H1 (cell line): ENCODE measurements at regions not wholly inside any gene's neighbourhood (a gene's known extent, or its start where the extent isn't known, plus 50 kb on each side); places are given as distances from the start of the nearest gene placed in this dataset.
A peak's percentile ranks its signal among the peaks of the same experiment; 100 is the strongest.

Source experiments
- CTCF ChIA-PET: fragments of 300-600 bp; sonication (Branson Sonifier 250); formaldehyde crosslinking; loops from one replicate; lab custom pipeline; 2021; ENCODE audit not compliant: partially characterized antibody; lab: Charles Lee
- POLR2A ChIA-PET: fragments of 300-600 bp; sonication (Branson Sonifier 250); formaldehyde crosslinking; loops from one replicate; lab custom pipeline; 2021; ENCODE audit warnings: inconsistent platforms; ENCODE audit not compliant: partially characterized antibody; lab: Charles Lee
- DNase-seq, 2 experiments: peaks; one replicate each; pipeline versions ENCODE4 v3.0.0 to v3.0.0-alpha.2; 2010 to 2022; ENCODE audit warnings: low spot score in 2 of 2, low read depth in 1 of 2, mixed read lengths in 1 of 2
- FAIRE-seq: peaks from 2 replicates; lab custom pipeline; 2011; peaks lifted over from hg19 to GRCh38; lab: Jason Lieb, UNC
- H2AFZ ChIP-seq: 2 replicates; pipeline ENCODE4 v1.8.1; 2012; ENCODE audit warnings: low read length, inconsistent platforms
- H2AK5ac ChIP-seq: 2 replicates; pipeline ENCODE4 v1.6.1; 2013; ENCODE audit warnings: low read depth, low read length
- H2BK120ac ChIP-seq: replicated peaks from 2 replicates; pipeline ENCODE3; 2013; ENCODE audit warnings: low read depth, low read length, inconsistent platforms
- H2BK12ac ChIP-seq: 2 replicates; pipeline ENCODE4 v1.6.1; 2013; ENCODE audit warnings: low read depth, low read length
- H2BK15ac ChIP-seq: 2 replicates; pipeline ENCODE4 v1.6.1; 2013; ENCODE audit warnings: low read length
- H2BK20ac ChIP-seq: 2 replicates; pipeline ENCODE4 v1.6.1; 2013; ENCODE audit warnings: low read length
- H2BK5ac ChIP-seq: 2 replicates; pipeline ENCODE4 v1.6.1; 2013; ENCODE audit warnings: low read depth, low read length
- H3K14ac ChIP-seq: 2 replicates; pipeline ENCODE4 v1.6.1; 2013; ENCODE audit warnings: inconsistent platforms; ENCODE audit not compliant: insufficient read length
- H3K18ac ChIP-seq: 2 replicates; pipeline ENCODE4 v1.6.1; 2013; ENCODE audit warnings: low read length; ENCODE audit errors: extremely low read depth
- H3K23ac ChIP-seq: 2 replicates; pipeline ENCODE4 v1.6.1; 2013; ENCODE audit warnings: inconsistent platforms; ENCODE audit not compliant: insufficient read length
- H3K23me2 ChIP-seq: 2 replicates; pipeline ENCODE4 v1.6.1; 2013; ENCODE audit warnings: low read depth, low read length
- H3K27ac ChIP-seq: 2 replicates; pipeline ENCODE4 v1.6.1; 2011; ENCODE audit warnings: low read depth, low read length, inconsistent platforms
- H3K27me3 ChIP-seq, 4 experiments: replicated peaks in 1 of 4; 1 replicate in 1 of 4; 2 replicates in 3 of 4; pipeline versions ENCODE4 v1.6.1 to v1.8.1; 2011 to 2013; ENCODE audit warnings: low read length in 3 of 4, mild to moderate bottlenecking in 3 of 4, inconsistent platforms in 2 of 4, mixed read lengths in 2 of 4, moderate library complexity in 1 of 4; ENCODE audit not compliant: control insufficient read depth in 3 of 4, insufficient read depth in 3 of 4; ENCODE audit errors: extremely low read depth in 1 of 4
- H3K36me3 ChIP-seq, 4 experiments: 2 replicates each; pipeline versions ENCODE4 v1.6.1 to v1.8.1; 2011 to 2013; ENCODE audit warnings: mild to moderate bottlenecking in 4 of 4, low read length in 3 of 4, moderate library complexity in 2 of 4, control low read depth in 1 of 4, inconsistent platforms in 1 of 4; ENCODE audit not compliant: insufficient read depth in 4 of 4, control insufficient read depth in 2 of 4
- H3K4ac ChIP-seq: replicated peaks from 2 replicates; pipeline ENCODE3; 2013; ENCODE audit warnings: low read length, low read depth, mixed read lengths, inconsistent platforms; ENCODE audit not compliant: insufficient read length
- H3K4me1 ChIP-seq, 4 experiments: replicated peaks in 1 of 4; 1 replicate in 1 of 4; 2 replicates in 3 of 4; pipeline versions ENCODE4 v1.6.1 to v1.8.1; 2011 to 2013; ENCODE audit warnings: low read length in 3 of 4, inconsistent platforms in 2 of 4, mixed read lengths in 1 of 4; ENCODE audit not compliant: insufficient read depth in 4 of 4, control insufficient read depth in 3 of 4
- H3K4me2 ChIP-seq, 2 experiments: 2 replicates each; pipeline versions ENCODE4 v1.6.1 to v1.8.1; 2011 to 2013; ENCODE audit warnings: low read depth in 2 of 2, low read length in 2 of 2, control low read depth in 1 of 2, inconsistent platforms in 1 of 2, mild to moderate bottlenecking in 1 of 2; ENCODE audit not compliant: insufficient read depth in 1 of 2
- H3K4me3 ChIP-seq, 4 experiments: fragments of 200-600, 300-600 bp in 1 of 4; sonication (generic), shearing (Covaris generic), sonication (Bioruptor Twin) in 1 of 4; 2 replicates each; pipeline versions ENCODE4 v1.5.1 to v1.8.1; 2011 to 2016; ENCODE audit warnings: low read length in 4 of 4, low read depth in 3 of 4, control low read depth in 2 of 4, inconsistent platforms in 2 of 4, mild to moderate bottlenecking in 2 of 4, mixed read lengths in 1 of 4, moderate library complexity in 1 of 4; ENCODE audit not compliant: insufficient read depth in 2 of 4; ENCODE audit errors: extremely low read depth in 1 of 4
- H3K56ac ChIP-seq: replicated peaks from 2 replicates; pipeline ENCODE3; 2013; ENCODE audit warnings: low read depth, mild to moderate bottlenecking, mixed read lengths, low read length, inconsistent platforms; ENCODE audit not compliant: insufficient read length
- H3K79me1 ChIP-seq: 2 replicates; pipeline ENCODE4 v1.6.1; 2013; ENCODE audit warnings: low read depth, low read length, control low read depth
- H3K79me2 ChIP-seq, 2 experiments: 2 replicates each; pipeline versions ENCODE4 v1.6.1 to v1.8.1; 2012 to 2013; ENCODE audit warnings: low read length in 2 of 2, mild to moderate bottlenecking in 2 of 2, inconsistent platforms in 1 of 2; ENCODE audit not compliant: insufficient read depth in 2 of 2, control insufficient read depth in 1 of 2
- H3K9ac ChIP-seq, 4 experiments: replicated peaks in 1 of 4; 1 replicate in 1 of 4; 2 replicates in 3 of 4; pipeline versions ENCODE4 v1.6.1 to v1.8.1; 2011 to 2013; ENCODE audit warnings: low read depth in 3 of 4, low read length in 3 of 4, control low read depth in 2 of 4, mild to moderate bottlenecking in 2 of 4, moderate library complexity in 2 of 4, inconsistent platforms in 1 of 4; ENCODE audit errors: extremely low read depth in 1 of 4
- H3K9me3 ChIP-seq, 2 experiments: 2 replicates each; pipeline versions ENCODE4 v1.6.1 to v1.8.1; 2012 to 2013; ENCODE audit warnings: mild to moderate bottlenecking in 2 of 2, moderate library complexity in 2 of 2, control low read depth in 1 of 2, inconsistent platforms in 1 of 2, low read depth in 1 of 2, low read length in 1 of 2, mixed read lengths in 1 of 2; ENCODE audit not compliant: insufficient read depth in 2 of 2
- H4K20me1 ChIP-seq, 2 experiments: replicated peaks in 1 of 2; 2 replicates each; pipeline versions ENCODE3 to v1.8.1; 2011 to 2013; ENCODE audit warnings: inconsistent platforms in 2 of 2, low read length in 2 of 2, mild to moderate bottlenecking in 1 of 2; ENCODE audit not compliant: insufficient read depth in 2 of 2, control insufficient read depth in 1 of 2
- H4K5ac ChIP-seq: 2 replicates; pipeline ENCODE4 v1.6.1; 2013; ENCODE audit warnings: low read length, low read depth, mixed read lengths, inconsistent platforms; ENCODE audit not compliant: insufficient read length
- H4K8ac ChIP-seq: 2 replicates; pipeline ENCODE4 v1.8.0; 2013; ENCODE audit warnings: mild to moderate bottlenecking, moderate library complexity, low read length, inconsistent platforms; ENCODE audit not compliant: insufficient read depth; ENCODE audit errors: extremely low read depth
- H4K91ac ChIP-seq: replicated peaks from 2 replicates; pipeline ENCODE3; 2013; ENCODE audit warnings: low read length, mixed read lengths, inconsistent platforms; ENCODE audit not compliant: insufficient read length
- EGR1 ChIP-seq: IDR thresholded peaks from 2 replicates; pipeline ENCODE4 v1.6.1; 2011; ENCODE audit warnings: low read depth, low read length, borderline replicate concordance
- GTF2F1 ChIP-seq: IDR thresholded peaks from 2 replicates; pipeline ENCODE4 v1.6.1; 2012; ENCODE audit warnings: low read depth, low read length, improper control_type of control experiment, borderline replicate concordance
- KDM1A ChIP-seq: fragments of 200-600, 300-600 bp; sonication (generic); IDR thresholded peaks from 2 replicates; pipeline ENCODE4 v1.7.1; 2016; ENCODE audit warnings: mild to moderate bottlenecking, low read length, borderline replicate concordance
- KDM4A ChIP-seq: IDR thresholded peaks from one replicate; pipeline ENCODE4 v1.7.1; 2012; ENCODE audit warnings: low read depth, mild to moderate bottlenecking, moderate library complexity, low read length, inconsistent platforms; ENCODE audit not compliant: severe bottlenecking
- NANOG ChIP-seq: IDR thresholded peaks from 2 replicates; pipeline ENCODE4 v1.6.1; 2011; ENCODE audit warnings: low read length, low read depth, mild to moderate bottlenecking, inconsistent platforms; ENCODE audit not compliant: insufficient read depth, poor library complexity, severe bottlenecking
- PHF8 ChIP-seq: fragments of 200-600 bp; sonication (generic); conservative IDR thresholded peaks from 2 replicates; pipeline ENCODE4 v1.7.1; 2012; ENCODE audit warnings: low read depth, mild to moderate bottlenecking, inconsistent platforms, low read length, moderate library complexity
- POLR2AphosphoS5 ChIP-seq: IDR thresholded peaks from 2 replicates; pipeline ENCODE4 v1.6.1; 2011; ENCODE audit warnings: low read depth, low read length
- RBBP5 ChIP-seq: IDR thresholded peaks from 2 replicates; pipeline ENCODE4 v1.7.1; 2012; ENCODE audit warnings: low read depth, mild to moderate bottlenecking, inconsistent platforms, low read length, moderate library complexity, borderline replicate concordance
- TBP ChIP-seq: IDR thresholded peaks from 2 replicates; pipeline ENCODE4 v1.6.1; 2011; ENCODE audit warnings: low read depth, low read length, improper control_type of control experiment
- TEAD4 ChIP-seq: IDR thresholded peaks from 2 replicates; pipeline ENCODE4 v1.6.1; 2012; ENCODE audit warnings: low read depth, low read length, inconsistent platforms, mixed read lengths
- WGBS, 2 experiments: shearing (Covaris generic) in 1 of 2; methylation state at CpG; one replicate each; pipeline versions ENCODE4 v1.1.6 to v1.1.7; 2013 to 2015; ENCODE audit warnings: low lambda C conversion rate in 2 of 2, mixed read lengths in 2 of 2, inconsistent platforms in 1 of 2, low coverage in 1 of 2, missing lambda C conversion rate in 1 of 2; ENCODE audit not compliant: insufficient replicate concordance in 2 of 2, insufficient coverage in 1 of 2, insufficient read length in 1 of 2; ENCODE audit errors: extremely low coverage in 1 of 2, missing lambda C conversion rate in 1 of 2; 5-methylcytosine and 5-hydroxymethylcytosine counted together
- TF ChIP-seq, protein P1 (sequence below): IDR thresholded peaks from 2 replicates; pipeline ENCODE4 v1.6.1; 2011; ENCODE audit warnings: low read length, improper control_type of control experiment

DNA sequence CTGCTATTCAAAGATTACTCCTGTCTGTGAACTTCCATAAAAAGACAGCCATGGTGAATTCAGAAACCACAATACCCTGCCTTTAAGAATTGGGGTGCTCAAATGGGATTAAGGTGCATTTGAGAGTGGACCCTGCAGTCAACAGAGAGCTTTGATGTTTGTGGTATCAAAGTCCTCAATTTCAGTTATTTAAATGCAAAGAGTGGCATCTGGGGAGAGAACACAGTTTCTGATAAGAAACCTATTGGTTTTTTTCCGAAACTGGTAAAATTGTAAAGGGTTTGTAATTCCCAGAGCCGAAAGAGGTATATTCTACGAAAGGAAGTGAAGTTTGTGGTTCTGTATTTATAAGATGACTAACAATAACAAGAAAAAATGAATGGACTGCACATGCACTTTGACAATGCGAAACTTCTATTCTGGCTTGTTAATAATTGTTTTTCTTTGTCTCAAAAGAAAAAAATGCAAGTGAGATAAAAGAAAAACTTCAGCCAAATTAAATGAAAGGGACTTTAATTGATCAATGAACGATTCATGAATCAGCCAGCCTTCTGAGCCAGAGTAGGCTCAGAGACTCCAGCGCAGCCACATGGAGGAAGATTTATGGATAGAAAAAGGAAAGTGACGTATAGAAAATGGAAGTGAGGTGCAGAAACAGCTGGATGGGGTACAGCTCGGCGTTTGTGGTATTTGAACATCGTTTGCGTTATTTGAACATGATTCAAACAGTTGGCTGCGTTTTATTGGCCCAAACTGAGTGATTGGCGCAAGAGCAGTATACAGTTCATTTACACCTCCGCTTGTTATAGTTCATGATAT lies 70.5 kb upstream of the DUSP22 start:
- Histone ChIP-seq H2BK120ac (no peak overlapping the region), H3K36me3 (no peaks in the 10 kb centered on the region), H2BK5ac (no peak overlapping the region), H2BK12ac (no peak overlapping the region), H3K4me2 (no peak overlapping the region), H4K8ac (no peak overlapping the region), H3K23ac (no peak overlapping the region), H3K79me2 (no peaks in the 10 kb centered on the region), H3K56ac (no peak overlapping the region), H2AK5ac (no peak overlapping the region), H4K5ac (no peak overlapping the region), H3K9ac (no peak overlapping the region), H2BK20ac (0 out of 2 replicates have a peak overlapping the region, but pooled peaks have one; percentile 48), H3K23me2 (no peaks in the 10 kb centered on the region), H3K79me1 (no peaks in the 10 kb centered on the region), H2BK15ac (no peak overlapping the region), H3K14ac (no peak overlapping the region), H3K4me1 (peaks cover 2 to 6% (median 5%) of the 10 kb centered on the region in 4 experiments; a peak in 5 of 7 replicates), H3K27me3 (peaks cover 0 to 2% (median 0%) of the 10 kb centered on the region in 4 experiments; a peak in 1 of 7 replicates), H4K20me1 (no peaks in the 10 kb centered on the region), H3K4ac (no peak overlapping the region), H4K91ac (no peak overlapping the region), H3K4me3 (no peak overlapping the region), H3K9me3 (no peaks in the 10 kb centered on the region), H3K27ac (no peak overlapping the region), H3K18ac (no peak overlapping the region), H2AFZ (no peak overlapping the region)
- CTCF ChIA-PET, result interaction anchor here (0.9 to 6.5 kb wide), 5 partner anchors 9 to 187 kb away, joined by 3 to 46 read pairs (median 5); no protein-coding TSS in a partner anchor
- 88 to 89% methylated on average over 1 to 14 of the region's 14 CpGs for WGBS, 2 experiments
- DNase-seq, result no peak
- POLR2A ChIA-PET, result interaction anchor here (1.1 kb wide), 1 partner anchor 78 kb away, joined by 4 read pairs; no protein-coding TSS in a partner anchor
- no peak for FAIRE-seq
- TF ChIP-seq EGR1 (no peak), TBP (no peak), RBBP5 (no peak), POLR2AphosphoS5 (no peak), NANOG (no peak), KDM1A (no peak), TEAD4 (no peak), KDM4A (no peak), PHF8 (no peak), GTF2F1 (no peak)
- TF ChIP-seq, protein P1, sequence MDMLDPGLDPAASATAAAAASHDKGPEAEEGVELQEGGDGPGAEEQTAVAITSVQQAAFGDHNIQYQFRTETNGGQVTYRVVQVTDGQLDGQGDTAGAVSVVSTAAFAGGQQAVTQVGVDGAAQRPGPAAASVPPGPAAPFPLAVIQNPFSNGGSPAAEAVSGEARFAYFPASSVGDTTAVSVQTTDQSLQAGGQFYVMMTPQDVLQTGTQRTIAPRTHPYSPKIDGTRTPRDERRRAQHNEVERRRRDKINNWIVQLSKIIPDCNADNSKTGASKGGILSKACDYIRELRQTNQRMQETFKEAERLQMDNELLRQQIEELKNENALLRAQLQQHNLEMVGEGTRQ, result no peak
